ENCODE measurements at regions not wholly inside any gene's neighbourhood (a gene's known extent, or its start where the extent isn't known, plus 50 kb on each side); places are given as distances from the start of the nearest gene placed in this dataset.

DNA sequence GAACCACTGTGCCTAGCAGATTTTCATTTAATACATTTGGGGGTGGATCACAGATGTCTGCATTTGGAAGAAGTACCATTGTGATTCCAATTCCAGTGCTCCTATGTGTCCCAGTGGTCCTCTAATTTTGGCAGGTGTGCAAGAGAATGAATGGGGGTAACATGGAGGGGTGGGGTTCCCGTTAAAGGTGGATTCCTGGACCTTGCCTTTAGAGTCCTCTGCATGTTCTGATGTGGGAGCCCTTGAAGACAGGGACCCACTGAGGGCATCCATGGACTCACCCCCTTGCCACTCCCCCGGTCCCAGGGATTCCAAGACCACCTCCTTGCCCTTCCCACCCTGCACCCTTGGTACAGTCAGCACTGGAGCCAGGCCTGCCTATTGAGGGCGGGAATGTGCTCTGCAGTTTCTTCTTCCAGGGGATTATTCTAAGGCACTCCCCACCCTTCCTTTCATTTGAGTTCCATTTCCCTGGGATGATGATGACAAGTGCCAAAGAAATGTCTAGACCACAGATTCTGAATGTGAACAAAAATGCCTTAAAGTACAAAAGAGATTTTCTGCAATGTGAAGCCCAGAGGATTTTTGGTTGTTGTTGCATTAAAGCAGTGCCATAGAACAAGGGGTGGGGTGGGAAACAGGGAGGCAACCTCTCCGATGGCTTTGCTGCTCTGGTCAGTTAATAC lies 119.4 kb upstream of the PTCH1 start:
- TF ChIP-seq POLR2A (IDR thresholded peaks at IDR 0.05), result no peak
- TF ChIP-seq, protein P1, sequence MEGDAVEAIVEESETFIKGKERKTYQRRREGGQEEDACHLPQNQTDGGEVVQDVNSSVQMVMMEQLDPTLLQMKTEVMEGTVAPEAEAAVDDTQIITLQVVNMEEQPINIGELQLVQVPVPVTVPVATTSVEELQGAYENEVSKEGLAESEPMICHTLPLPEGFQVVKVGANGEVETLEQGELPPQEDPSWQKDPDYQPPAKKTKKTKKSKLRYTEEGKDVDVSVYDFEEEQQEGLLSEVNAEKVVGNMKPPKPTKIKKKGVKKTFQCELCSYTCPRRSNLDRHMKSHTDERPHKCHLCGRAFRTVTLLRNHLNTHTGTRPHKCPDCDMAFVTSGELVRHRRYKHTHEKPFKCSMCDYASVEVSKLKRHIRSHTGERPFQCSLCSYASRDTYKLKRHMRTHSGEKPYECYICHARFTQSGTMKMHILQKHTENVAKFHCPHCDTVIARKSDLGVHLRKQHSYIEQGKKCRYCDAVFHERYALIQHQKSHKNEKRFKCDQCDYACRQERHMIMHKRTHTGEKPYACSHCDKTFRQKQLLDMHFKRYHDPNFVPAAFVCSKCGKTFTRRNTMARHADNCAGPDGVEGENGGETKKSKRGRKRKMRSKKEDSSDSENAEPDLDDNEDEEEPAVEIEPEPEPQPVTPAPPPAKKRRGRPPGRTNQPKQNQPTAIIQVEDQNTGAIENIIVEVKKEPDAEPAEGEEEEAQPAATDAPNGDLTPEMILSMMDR (IDR thresholded peaks at IDR 0.05 in 4 of 5, conservative IDR thresholded peaks at IDR 0.05 in 1 of 5), result no peak

Data from gastrocnemius medialis (tissue), 4 donors.